NCI-H748 treated with DMSO at 0.1 percent for 48 hours (cell line): ENCODE measurements at regions not wholly inside any gene's neighbourhood (a gene's known extent, or its start where the extent isn't known, plus 50 kb on each side); places are given as distances from the start of the nearest gene placed in this dataset.
"Not testable (repeated sequence)": the region's sequence is repeated elsewhere in the genome, so short reads cannot be mapped to it uniquely, and the experiment has no call there.

Experiments used
- DNase-seq: peaks from one replicate; lab custom pipeline; 2025; lab: John Stamatoyannopoulos, UW

- not testable (repeated sequence) for DNase-seq
Observed at GRCh38 chr10:57551774-57552173, 715.9 kb downstream of the IPMK start.

DNA sequence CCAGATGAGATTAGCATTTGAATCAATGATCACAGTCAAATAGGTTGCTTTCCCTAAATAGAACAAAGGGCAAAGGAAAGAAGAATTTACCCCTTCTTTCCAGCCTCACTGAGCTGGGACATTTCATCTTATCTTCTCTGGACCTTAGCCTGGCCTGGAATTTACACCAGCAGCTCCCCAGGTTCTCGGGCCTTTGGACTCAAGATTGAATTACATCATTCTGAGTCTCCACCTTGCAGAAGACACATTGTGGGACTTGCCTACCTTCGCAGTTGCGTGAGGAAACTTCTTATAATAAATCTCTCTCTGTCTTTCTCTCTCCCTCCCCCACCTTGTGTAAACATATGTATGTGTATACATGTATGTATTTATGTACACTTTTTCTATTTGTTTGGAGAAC is 732.4 kb downstream of the IPMK start:
- no peak for DNase-seq

GRCh38 chr10:57513637-57514036 is 754.1 kb downstream of the IPMK start:
- DNase-seq: no peak

- no peak for DNase-seq
Observed at GRCh38 chr10:57507788-57508187, 759.9 kb downstream of the IPMK start.

DNA sequence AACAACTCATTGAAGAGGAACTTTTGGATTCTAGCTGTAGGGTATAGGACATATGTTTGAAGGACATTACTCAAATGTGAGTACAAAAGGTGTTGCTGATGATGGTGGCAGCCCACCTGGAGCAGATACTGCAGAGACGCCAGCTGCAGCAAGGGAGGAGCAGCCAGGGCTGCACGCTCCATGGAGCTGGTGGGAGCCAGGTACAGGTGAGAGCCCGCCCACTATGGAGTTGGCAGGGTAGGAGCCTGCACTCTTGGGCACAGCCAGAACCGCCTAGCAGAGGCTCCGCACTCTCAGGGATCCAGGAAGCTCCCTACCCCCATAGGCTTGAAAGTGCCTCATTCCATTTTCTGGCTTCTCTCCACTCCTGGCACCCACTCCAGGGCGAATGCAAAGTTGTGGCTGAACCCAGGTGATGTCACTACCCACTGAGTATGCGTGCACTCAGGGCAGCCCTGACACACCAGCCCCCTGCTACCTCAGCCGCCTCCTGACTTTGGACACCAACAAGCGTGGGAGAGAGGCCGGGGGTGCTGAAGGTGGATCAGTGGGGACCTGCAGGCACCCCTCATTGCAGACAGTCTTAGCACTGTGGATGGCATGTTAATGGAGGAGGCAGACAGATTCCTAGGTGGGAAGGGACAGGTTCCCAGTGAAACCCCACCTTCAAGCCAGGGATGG is 761.1 kb downstream of the IPMK start:
- DNase-seq: no peak

DNA sequence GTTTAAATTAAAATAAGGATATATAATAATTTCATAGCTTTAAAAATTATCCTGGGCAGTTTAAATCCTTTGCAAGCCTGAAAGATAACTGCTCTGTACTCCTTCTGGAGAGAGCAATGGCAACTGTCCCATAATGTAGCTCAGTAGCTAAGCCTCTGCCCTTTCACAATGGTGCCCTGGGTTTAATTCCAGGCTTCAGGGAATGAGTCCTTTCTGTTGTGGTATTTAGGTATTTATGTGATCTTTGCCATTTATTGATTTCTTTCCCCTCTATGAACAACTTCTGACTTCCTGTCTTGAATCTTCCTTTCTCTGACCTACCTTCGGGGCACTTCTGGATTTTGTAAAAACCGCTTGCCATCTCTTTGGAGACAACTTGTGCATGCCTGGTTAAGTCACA is 773.2 kb downstream of the IPMK start:
- no peak for DNase-seq

DNA sequence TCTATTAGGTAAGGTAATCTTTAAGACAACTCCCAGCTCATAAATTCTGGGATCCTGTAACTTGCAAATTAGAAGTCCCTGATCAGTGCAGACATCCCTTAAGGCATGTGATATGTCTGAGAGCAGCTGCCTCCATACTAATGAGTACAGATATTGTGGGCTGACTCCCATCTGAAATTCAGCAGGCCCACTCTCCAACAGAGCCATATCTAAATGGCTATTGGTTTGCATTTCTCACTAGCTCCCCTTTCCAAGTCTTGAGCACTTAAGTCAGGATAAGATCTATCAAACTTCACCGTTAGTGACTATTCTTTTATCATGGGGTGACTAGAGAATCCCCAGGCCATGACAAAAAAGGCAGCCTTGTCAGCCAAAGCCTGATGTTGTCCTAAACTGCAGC is 785.4 kb downstream of the IPMK start:
- DNase-seq: no peak

DNA sequence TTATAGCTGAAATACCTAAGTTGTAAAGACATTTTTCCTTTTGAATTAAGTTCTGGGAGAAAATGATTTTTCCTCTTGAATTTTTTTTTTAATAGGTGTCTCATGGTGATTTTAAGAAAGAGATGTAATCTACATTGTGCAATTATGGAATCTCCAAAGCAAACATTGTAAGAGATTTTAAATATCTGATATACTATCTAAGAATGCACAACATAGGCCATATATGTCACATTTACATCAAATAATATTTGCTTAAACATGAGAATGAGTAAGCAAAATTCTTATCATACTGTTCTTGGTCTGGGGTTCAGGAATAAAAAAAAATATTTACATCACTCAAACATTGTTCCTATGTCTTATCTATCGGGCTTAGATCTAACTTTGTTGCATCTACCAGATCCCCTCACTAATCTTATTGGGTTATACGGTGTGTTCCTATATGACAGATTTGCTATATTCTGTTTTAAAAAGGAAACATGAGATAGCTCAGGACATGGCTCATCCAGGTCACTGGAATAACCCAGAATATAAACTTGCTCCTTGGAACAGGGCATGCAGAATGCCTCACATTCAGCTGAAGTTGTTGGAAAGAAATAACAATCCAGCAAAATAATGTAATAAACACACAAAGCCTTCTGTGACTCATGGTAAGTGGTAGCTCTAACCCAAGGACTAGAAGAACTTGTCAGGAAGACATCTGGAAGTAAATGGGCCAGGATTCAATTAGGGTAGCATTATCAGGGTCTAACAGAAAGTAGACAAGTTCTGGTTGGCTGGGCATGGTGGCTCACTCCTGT is 794.7 kb downstream of the IPMK start:
- no peak for DNase-seq

- no peak for DNase-seq
Observed at GRCh38 chr10:57468894-57469432, 798.7 kb downstream of the IPMK start.

DNA sequence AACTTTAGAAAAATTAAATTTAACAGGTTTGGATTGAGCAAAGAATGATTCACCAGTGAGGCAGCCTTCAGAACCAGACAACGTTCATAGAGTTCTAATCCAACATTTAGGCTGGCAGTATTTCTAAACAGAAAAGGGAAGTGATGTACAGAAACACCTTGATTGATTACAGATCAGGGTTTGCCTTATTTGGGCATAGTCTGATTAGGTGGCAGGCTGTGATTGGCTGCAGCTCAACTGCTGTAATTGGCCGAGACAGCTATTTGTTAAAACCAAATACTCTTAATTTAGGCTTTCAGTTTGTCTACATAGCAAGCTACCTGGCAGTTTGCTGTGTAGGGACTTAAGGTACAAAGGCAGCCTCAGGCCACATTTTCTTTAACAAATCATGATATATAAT is 802.5 kb downstream of the IPMK start:
- DNase-seq: no peak

- no peak for DNase-seq
Observed at GRCh38 chr10:57460540-57460939, 807.2 kb downstream of the IPMK start.

DNA sequence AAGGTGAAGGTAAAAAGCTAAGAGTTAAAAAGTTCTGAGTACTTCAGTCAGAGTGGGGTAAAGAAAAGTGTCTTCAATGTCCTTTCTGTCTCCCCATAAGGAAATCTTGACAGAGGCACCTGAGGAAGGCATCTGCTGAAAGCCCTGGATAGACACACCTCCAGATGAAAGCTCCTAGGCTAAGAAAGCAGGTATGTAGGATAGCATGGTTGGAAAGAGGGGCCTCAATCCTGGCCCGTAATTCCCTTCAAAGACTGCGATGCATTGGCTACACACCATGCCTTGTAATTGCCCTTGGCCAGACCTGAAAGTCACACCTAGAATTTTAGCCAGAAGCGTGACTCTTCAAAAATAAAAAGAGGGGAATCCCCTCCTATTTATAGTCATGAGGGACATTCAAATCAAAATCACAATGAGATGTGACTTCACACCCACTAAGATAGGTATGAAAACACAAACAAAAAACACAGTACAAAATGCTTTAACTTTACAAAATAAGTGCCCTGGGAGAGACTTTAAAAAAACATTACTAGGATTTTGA is 809.7 kb downstream of the IPMK start:
- no peak for DNase-seq

- DNase-seq: no peak
Observed at GRCh38 chr10:57430376-57430775, 837.3 kb downstream of the IPMK start.

- DNase-seq: no peak
Observed at GRCh38 chr10:57420881-57421280, 846.8 kb downstream of the IPMK start.

GRCh38 chr10:57418476-57418875 is 849.2 kb downstream of the IPMK start:
- no peak for DNase-seq

DNA sequence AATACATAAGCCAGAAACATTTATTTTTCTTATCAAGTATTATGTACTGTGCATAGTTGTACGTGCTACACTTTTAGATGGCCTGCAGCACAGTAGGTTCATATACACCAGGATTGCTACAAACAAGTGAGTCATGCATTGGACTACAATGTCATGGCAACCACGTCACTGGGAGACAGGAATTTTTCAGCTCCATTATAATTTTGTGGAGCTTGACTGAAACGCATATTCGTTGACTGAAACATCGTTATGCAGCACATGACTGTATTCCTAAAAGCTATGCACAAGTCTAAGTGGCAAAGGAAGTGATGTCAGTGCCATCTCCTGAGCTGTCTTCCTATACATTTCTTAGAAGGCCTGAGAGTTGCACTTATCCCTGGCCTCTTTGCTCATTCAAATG is 871.8 kb downstream of the IPMK start:
- no peak for DNase-seq

GRCh38 chr10:57367412-57367811 is 900.3 kb downstream of the IPMK start:
- DNase-seq: no peak

DNA sequence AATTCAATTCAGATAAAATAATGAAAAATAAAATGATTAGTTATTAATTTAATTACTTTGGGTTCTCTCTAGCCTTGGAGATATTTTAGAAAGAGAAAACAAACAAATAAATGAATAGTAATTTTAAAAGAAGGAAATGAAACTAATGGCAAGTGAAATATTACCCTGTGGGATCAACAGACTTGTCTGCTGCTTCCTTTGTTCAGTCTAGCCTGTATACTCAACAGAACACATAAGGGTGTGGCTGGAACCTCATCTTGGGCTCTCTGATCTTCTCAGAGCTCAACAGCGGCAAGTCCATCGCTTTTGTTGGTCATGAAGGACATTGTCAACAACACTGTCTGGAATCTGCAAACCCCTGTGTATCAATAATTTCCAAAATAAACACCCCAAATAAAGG is 904.9 kb downstream of the IPMK start:
- DNase-seq: peak; percentile 24

DNA sequence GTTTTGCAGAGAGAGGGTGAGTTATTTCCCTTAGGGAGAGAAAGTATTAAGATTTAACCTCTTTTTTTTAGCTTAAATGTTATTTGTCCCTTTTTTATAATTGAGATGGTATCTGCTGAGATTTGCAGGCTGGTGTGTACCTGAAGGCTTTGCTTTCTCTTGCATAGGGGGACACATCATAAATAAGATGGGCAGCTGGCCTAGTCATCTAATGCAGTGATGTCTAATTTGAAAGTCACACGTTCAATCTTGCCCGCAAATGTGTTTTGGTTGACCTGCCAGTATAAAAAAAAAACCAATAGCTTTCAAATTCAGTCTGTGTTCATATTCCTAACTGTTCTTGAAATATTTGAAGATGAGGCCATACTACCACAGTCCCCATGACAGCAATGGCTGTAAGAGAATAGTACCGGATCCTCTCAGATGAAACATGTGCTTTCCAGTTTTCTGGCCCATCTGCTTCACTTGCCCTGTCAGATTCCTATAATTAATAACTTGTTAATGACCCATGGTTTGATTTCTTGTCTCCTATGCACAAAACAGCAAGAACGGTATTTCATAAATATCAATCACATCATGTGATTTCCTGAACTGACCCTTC is 914.2 kb downstream of the IPMK start:
- no peak for DNase-seq

DNA sequence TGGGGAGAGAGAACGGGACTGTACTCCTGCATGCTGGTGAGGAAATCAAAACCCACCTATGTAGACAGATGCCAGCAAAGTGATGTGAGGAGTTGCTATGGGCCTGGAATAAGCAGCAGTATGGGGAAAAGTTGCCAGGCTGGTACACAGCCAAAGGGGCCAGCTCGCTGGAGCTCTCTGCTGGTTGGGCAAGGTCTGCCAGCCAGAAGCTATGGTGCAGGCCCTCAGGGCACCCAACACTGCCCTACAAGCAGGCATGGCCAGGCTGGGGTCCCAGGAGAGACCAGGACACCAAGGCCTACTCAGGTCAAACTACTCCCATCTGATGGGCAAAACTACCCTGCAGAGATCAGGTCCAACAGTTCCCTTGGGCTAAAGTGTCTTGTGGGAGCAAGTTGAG is 916.6 kb downstream of the IPMK start:
- no peak for DNase-seq

GRCh38 chr10:57341294-57341693 is 926.4 kb downstream of the IPMK start:
- DNase-seq: no peak

GRCh38 chr10:57338823-57339558 is 928.7 kb downstream of the IPMK start:
- DNase-seq: peak; percentile 27
